Activated CD4-positive, alpha-beta T cell treated with anti-CD3 and anti-CD28 coated beads, Interleukin-2, amount 50 U/mL, for 16 hours (primary cell): ENCODE measurements at regions not wholly inside any gene's neighbourhood (a gene's known extent, or its start where the extent isn't known, plus 50 kb on each side); places are given as distances from the start of the nearest gene placed in this dataset.
"Not testable (repeated sequence)": the region's sequence is repeated elsewhere in the genome, so short reads cannot be mapped to it uniquely, and the experiment has no call there.

Experiments
- DNase-seq: peaks from one replicate; pipeline ENCODE4 v3.0.0-alpha.2; 2020

DNA sequence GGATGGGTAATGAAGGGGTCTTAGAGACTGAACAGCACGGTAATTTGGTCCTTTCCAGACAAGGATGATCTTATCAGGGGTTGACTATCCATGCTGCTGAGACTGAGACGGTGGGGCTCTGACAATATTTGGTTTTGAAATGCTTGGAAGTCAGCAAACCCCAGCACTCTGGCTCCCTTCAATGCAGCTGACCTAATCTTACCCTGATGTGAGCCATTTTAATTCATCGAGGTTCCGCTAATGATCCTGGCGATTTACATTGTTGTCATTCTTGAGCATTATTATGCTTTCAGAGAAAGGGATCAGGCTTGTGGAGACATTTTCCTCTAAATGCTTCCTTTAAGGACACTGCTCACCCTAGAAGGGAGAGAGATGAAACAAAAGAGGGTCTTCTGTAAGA, 114.6 kb upstream of the BMPER start:
- no peak for DNase-seq

DNA sequence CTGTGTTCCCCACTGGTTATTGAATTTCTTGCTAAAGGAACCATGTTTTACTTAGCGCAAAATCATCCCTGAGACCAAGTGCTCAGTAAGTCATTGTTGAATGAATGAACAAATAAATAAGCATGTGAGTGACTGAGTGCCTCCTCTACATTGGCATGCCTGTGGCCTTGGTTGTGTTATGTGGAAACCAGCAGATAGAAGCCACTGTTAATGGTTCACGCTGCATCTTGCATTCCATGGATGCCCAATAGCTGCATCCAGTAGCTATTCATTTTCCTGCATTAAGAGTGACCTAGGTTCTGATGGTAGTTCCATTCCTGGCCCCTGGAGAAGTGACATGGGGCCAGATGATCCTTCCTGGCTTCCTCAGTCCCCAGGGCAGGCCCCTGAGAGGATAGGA, 113.3 kb upstream of the BMPER start:
- no peak for DNase-seq

DNA sequence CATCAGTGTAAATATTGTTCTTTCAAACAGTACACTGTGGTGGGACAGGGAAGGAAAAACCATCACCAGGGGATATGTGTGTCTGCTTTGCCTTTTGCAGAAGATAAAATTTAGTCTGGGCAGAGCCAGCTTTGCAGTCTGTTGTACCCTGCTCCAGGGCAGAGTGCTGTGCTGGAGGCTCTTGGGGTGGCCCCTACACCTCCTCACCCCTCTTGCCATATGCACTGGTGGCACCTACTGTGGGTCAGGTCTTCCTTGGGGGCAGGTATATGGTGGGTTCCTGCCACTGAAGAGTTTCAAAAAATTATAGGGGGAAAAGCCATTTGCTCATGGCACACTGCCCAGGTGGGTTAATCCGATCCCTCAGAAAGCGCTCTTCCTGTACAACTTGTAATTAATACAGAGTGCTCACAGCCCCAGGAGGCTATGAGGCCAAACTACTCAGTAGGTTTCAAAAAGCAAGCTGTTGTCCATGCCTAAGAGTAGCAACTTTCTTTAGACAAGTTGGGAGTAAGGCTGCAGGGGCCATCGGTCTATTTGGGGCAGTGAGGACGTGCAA, 112.7 kb upstream of the BMPER start:
- DNase-seq: no peak

DNA sequence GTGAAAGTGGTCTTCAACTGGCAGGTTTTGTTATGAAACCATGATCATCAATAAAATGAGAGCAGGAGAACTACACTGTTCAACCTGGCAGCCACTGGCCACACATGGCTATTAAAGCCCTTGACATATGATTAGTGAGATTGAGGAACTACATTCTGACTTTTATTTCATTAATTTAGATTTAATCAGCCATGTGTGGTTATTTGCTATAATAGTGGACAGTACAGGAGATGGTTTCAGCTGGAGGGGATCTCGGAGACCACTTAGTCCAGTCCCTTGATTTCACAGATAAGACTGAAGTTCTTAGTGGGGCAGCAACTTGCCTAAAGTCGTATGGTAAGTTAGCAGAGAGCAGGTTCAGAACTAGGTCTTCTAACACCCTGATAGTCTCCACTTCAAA, 111.7 kb upstream of the BMPER start:
- DNase-seq: no peak

DNA sequence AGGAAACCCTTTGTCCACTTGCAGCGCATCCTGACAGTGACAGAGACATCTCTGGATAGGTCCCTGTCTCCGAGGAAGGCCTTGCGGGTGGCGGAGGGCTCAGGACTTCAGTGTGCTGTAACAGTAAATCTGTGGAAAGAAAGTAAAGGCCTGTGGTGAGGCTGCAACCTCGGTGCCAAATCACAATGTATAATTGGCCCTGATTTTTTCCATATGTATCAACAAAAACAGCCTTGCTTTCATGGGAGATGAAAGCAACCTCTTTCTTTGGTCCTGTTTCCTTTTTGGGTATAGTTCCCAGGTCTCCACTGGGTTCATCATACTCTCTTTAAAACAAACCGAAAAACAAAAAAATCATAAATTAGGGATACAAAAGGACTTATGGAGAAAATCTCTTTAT, 110.9 kb upstream of the BMPER start:
- DNase-seq: no peak

DNA sequence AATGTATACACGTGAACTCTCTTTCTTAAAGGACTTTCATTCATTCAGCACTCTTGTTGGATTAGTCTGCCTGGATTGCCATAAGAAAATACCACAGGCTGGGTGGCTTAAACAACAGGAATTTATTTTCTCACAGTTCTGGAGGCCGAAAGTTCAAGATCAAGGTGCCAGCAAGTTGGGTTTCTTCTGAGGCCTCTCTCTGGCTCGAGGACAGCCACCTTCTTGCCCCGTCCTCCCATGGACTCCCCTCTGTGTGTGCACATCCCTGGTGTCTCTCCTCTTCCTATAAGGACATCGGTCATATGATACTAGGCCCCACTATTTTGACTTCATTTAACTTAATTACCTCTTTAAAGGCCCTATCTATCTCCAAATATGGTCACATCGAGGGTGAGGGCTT, 110.4 kb upstream of the BMPER start:
- DNase-seq: no peak

DNA sequence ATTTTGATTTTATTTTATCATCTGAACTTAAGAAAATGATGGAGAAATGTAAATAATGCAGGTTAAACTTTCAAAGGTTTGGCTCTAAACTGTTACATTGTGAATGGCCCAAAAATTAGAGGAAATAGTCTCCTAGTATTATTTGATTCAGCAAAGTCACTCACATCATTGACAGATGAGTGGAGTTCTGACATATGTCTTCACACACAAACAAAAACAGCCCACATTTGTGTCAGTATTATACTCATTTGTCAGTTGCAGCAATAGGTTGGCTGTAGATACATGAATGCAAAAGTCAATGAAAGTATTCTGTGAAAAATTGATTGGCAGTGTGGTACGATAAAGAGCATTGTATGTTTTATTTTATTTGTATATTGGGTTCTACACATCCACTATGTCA, 108.8 kb upstream of the BMPER start:
- DNase-seq: no peak

DNA sequence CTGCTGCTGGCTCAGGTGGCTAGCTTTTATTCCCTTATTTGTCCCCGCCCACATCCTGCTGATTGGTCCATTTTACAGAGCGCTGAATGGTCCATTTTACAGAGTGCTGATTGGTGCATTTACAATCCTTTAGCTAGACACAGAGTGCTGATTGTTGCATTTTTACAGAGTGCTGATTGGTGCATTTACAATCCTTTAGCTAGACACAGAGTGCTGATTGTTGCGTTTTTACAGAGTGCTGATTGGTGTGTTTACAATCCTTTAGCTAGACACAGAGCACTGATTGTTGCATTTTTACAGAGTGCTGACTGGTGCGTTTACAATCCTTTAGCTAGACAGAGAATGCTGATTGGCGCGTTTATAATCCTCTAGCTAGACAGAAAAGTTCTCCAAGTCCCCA, 107.8 kb upstream of the BMPER start:
- DNase-seq: not testable (repeated sequence)

DNA sequence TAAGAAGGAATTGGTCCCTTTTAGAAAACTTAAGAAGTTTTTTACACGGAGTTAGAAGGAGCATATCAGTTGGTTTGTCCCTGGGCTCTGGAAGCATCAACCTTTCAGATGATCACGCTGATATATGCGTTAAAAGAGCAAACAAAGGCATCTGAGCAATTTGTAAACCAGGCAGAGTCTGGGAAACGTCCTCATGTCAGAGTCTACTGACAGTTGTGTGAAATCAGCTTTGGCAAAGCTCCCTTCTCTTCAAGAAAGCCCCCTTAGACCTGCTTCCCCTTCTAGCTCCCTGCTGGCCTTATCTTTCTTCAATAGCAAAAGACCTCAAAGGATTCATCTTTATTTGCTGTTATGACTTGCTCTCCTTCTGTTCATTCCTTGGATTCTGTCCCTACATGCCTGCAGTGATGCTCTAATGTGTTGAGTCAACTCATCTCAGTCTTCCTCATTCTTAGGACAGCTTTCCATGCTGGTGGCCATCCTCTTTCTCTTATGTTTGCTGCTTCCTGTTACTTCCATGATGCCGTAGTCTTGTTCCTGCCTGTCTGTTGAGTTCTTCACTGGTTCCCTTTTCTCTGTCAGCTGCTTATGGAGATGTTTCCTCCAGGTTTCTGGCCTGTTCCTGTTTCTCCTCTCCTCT, 106.5 kb upstream of the BMPER start:
- DNase-seq: no peak

DNA sequence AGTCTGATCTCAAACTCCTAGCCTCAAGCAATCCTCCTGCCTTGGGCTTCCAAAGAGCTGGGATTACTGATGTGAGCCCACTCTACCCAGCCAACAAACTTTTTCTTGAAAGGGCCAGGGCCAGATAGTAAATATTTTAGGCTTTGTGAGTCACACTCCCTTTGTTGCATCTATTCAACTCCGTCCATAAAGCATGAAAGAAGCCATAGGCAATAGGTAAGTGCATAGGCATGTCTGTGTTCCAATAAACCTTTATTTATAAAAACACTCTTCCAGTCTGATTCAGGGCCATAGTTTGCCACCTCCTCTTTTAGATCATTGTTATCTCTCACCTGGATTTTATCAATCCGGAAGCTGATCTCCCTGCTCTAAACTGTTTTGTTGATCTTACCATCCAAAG, 105.6 kb upstream of the BMPER start:
- no peak for DNase-seq

DNA sequence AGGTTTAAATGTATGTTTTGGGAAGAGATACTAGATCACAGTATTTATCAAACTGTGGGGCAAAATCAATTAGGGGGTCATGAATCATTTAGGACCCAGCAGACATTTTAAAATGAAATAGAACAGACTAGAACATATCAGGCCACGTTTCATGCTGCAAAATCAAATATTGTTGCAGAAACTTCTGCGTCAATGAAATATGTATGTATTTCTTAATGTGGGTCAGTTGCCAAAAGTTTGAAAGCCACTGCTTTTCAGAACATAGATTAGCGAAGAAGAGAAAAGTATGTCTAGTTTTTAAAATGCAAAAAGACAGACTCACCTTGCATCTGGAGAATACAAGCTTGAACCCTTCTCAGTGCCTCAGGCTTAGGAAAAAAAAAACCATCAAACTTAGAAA, 102.7 kb upstream of the BMPER start:
- DNase-seq: no peak

DNA sequence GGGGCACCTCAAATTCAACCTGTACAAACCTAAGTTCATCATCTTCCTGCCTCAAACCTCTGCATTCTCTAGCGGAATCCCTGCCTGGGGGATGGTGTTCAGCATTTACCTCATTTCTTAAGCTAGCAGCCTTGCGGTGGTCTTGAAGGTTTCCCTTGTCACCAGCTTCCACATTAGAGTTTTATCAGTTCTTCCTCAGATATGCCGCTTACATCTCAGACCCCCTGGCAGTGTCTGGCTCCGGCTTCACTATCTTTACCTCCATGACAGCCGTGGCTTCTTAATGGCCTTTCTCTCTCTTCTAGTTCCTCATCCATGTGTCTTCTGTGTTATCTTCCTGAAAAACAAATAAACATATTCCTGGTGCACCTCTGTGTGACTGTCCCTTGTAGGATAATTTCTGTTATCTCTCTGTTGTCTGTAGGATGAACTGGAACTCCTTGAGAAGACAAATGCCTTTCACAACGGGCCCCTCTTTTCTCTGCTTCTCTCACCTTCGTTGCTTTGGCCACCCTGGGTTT, 101.1 kb upstream of the BMPER start:
- no peak for DNase-seq

DNA sequence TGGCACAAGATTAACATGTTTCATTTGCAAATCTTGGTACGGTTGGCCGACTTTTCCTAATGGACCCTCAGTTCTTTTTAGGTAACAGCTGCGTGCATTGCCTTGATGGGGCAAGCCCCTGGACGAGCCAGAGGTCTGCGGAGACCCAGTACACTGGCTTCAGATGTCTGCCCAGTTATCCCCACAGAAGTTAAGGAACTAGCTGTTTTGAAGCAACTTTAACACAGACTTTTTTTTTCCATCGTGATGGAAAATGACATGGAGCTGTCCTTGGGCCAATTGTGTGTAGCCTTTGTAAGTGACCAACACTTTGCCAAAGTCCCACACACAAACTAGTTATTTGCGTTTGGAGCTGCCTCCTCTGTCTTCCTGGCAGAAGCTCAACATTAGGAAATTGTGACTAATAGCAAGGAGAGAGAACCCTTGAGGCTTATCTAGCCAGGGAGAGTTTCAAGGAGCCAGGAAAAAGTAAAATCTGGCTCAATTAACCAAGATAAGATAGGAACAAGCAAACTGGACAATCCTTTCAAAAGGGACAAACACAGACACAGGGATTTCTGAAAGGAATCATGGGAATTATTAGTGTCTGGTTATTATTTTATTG, 99.6 kb upstream of the BMPER start:
- no peak for DNase-seq

DNA sequence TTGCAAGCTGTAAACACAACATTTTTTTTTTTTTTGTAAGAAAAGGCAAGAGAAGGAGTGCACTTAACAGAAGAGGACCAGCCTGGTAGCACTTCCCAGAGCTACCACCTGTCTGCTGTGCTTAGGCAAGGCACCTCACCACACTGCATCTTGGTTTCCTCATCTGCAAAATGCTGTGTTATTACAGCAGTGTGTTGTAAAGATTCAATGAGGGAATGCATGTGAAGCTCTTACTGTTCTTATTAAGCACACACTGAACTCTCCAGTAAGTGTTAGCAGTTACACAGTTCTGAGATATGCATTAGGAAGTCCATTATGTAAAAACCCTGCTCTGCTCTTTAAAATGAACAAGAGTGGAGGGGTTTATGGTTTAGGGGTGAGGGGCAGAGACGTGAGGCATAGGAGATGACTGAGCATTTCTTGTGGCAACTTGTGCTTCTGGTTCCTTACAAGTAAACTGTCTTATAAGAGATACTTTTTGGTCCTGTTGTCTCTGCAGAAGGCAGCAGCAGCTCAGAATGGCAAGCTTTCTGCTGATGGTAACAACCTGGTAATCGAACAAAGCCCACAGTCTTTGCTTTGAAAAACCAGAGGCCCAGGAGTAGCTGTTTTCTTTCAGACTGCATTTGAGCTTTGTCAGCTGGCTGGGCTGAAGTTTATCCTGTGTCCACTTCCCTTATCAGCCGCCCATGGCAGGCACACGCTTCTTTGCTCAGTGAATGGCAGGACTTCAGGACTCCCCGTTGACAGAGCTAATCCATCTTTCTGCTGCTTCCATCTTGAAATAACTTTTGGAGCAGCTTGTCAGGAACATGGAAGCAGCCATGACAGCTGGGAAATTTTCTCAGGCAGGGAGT, 98.8 kb upstream of the BMPER start:
- no peak for DNase-seq

DNA sequence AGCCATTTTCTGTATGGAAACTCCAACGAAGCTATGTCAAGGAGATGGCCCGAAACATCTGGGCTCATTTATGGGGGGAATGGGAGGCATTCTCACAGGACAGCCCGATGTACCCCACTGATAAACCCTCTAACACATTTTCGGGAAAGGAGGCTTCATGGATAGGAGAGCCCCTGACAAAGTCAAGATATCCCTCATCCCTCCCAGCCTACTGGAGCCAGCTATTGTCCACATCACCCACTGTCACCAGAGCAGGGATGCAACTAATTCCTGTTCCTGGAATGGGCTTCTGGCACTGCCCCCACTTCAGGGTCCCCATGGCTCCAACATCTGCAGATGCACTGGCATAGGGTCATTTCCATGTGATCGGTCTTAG, 98.2 kb upstream of the BMPER start:
- DNase-seq: no peak

DNA sequence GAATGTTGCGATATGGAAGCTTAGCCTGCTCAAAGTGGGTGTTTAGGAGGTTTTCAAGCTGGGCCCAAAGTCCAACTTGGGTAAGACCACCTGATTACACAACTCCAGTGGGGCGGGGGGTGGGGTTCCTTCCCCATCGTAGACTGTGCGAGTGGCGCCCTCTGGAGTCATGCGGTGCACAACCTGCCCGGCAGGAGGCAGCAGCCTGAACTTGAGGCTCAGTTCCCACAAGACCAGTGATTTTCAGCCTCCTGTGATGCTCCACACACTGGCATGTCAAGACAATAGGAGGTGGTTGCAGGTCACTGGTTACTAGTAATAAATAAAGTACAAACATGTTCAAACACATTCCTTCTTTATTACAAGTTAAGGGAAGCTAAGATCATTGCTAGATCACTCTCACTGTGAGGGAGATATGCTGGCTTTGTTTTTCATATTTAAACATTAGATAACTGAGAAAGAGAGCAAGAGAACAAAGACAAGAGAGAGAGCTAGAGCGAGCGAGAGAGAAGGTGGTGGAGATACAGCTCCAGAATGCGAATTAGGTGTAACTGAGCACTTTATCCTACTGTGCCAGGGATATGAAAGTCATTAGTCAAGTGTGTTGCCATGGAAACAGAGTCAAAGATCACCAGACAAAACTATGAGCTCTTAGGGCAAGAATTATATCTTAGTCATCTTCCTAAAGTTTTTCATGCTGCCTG, 97.4 kb upstream of the BMPER start:
- no peak for DNase-seq

DNA sequence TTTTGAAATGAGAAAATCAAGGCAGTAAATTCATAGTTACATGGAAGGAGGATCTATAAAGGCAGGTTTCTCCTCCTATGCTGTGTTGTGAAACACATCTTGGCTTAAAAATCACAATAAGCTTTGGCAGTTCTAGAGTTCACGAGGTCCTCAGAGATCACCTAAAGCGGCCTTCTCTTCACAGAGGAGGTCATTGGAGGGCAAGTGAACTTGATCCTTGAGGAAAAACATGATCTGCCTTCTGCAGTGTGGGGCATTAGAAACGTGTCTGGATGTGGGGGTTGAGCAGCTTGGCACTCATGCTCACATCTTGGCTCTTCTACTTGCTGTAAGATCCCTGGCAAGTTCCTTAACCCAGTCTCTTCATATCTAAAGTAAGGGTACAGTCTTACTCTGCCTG, 96.1 kb upstream of the BMPER start:
- DNase-seq: no peak

DNA sequence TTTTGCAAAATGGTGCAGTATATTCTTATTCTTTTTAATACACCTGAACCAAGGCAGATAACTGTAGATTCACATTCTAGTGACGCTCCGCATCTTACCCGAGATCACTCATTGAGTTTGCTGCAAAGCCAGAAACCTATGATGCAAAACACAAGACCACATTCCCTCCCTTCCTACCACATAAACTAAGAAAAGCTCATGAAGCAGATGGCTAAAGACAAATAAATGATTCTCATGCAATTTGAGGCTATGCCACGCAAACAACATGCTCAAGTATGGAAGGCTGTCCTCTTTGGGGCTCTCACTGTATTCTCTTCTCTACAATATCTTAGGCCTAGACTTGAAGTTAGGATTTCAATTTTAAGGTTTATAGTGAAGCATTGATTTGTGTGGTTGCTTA, 95.0 kb upstream of the BMPER start:
- DNase-seq: no peak

DNA sequence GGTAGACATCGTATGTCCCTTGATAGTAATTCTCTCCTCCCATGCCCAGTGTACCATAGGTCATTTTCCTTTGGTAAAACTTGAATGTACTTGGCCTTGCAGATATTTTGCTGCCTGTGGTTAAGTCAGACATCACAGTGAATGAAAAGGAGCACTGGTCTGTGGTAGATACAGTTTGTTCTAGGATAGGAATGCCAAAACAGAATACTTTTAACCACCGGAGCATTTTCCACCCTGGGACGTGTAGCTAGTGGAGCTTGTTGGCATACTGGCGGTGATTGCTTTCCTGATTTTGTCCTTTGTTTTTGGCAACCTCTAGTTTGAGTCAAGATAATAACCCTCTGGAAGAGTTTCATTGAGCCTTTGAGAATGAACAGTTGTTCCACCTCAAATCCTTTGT, 92.0 kb upstream of the BMPER start:
- DNase-seq: no peak

DNA sequence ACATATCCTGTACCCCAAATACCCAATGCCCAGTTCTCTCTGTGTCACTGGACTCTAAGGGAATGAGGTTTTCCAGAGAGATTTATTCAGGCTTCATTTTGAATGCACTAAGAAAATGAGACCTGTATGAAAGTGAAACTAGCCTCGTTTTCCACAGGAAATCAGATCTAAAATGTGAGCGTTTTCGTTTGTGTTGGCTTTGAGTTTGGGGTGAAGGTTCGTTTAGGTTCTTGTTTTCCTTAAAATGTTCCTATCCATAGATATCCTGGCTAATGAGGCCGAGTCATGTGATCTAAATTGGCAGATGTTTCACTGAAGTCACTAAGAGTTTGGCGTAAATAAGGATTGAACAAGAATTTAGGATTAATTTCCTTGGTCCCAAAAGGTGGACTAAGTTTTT, 90.9 kb upstream of the BMPER start:
- DNase-seq: no peak

DNA sequence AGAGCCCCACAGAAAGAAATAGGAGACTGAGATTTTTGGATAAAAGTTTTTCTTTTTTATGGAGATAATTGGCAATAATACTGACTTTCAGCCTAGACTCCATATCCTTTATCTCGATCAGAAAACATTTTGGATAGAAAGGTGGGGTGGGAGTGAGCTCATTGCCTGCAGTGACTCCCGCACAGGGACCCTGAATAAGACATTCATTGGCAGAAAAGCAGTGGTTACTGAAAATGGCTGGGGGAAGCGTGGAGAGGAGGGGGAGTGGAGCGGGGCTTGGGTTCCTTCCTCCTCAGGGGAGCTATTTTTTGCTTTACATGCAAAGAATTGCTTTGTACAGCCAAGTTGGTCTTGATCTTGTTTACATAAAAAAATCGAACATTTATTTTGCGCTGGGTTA, 90.4 kb upstream of the BMPER start:
- DNase-seq: no peak

DNA sequence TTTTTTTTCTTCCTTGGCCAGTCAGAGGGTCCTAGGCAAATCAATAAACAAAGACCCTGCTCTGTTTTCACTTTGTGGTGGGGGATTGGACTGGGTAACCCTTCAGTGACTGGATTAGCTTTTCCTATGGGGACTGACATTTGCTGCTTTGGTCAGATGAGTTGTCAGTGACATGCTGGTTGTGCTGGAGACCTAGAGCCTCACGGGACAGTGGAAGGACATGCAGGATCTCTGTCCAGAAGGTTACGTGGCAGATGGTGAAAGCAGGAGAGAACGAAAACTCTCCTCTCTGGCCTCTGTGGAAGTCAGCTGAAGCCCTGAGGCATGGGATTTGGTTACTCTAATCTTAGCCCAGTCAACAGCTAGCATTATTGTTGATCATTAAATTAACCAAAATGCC, 90.0 kb upstream of the BMPER start:
- DNase-seq: no peak

DNA sequence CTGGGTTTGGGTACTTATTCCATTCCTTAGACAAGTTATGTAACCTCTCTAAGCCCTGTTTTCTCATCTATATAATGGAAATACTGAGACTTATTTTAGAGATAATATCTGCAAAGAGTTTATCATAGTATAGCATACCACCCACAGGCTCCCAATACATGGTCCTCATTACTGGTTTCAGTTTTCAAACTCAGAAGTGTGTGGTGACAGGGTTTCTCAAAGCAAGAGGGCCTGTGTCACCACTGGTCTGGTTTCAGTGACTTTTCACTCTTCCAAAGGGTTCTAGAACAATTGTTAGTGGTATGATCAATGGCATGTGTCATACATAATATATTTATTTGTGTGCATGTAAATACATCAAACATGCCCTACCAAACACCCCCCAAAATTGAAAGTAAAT, 89.2 kb upstream of the BMPER start:
- DNase-seq: no peak
